T-helper 2 cell (primary cell): ENCODE measurements at regions not wholly inside any gene's neighbourhood (a gene's known extent, or its start where the extent isn't known, plus 50 kb on each side); places are given as distances from the start of the nearest gene placed in this dataset.
"Not testable (repeated sequence)": the region's sequence is repeated elsewhere in the genome, so short reads cannot be mapped to it uniquely, and the experiment has no call there.

Experiments
- DNase-seq, 5 experiments: peaks; one replicate each; pipeline versions ENCODE4 v3.0.0 to v3.0.0-alpha.2; 2012 to 2022

DNA sequence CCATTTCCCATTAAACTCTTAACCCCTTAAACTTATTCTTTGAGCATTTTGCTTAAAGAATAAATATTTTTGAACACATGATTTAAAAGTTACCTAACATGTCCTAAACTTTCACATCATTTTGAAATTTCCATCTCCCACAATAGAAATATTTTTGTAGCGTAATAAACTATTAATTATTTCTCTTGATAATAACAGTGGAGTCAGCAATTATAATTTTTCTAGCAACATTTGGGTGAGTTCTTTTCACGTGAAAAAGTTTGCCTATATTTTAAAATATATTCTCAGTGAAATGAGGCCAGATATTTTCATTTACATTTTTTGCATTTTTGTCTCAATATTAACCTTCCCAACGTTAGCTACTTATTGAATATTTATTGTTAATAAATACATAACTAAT is 320.4 kb upstream of the CRIM1 start:
- no peak for DNase-seq

DNA sequence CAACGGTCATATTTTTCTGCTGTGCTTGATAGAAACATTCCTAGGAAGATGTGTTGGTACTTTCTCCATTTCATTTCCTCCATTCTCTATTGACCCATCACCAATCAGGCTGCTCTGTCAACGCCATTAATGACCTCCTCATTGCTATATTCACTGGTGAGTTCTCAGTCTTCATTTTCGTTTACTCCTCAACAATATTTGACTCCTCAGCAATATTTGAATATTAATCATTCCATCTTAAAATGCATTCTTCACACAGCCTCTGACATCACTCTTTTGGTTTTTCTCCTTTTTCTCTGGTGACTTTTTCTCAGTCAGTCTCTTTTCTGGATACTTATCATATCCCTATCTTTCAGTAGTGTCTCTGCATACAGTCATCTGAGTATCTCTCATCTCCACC is 323.5 kb upstream of the CRIM1 start:
- DNase-seq = no peak

DNA sequence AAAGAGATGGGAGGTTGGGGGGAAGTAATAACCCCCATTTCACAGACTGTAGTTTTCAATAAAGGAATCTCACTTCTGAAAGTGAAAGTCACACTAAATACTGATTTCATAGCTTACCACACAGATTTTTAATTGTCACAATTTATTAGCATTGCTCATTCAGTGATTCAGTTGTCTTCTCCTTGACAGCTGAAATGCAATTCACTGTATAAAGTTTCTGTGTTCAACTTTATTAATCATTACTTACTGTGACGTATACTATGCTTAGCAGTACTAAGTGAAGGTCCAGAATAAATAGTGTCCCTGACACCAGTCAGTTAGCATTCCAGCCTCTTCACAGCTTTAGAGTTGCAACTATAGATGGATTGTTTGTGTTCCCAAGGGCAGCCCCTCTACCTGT is 324.1 kb upstream of the CRIM1 start:
- no peak for DNase-seq

DNA sequence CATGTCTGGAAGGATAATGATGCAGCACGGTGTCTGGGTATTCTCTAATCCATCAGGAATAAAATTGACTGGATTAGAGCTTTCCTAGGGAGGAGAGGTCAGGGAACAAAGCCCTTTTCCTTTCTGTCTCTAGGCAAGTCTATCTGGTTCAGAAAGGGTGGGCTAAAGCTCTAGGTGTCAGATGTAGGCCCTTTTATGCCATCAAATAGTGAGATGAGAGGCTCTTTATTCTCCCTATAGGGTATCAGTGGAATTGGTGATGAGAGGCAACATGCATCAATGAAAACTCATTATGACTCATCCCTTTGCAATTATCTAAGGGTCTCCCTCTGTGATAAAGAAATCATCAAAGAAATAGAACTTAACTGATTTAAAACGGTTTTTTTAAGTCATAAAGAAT is 328.0 kb upstream of the CRIM1 start:
- DNase-seq = no peak

DNA sequence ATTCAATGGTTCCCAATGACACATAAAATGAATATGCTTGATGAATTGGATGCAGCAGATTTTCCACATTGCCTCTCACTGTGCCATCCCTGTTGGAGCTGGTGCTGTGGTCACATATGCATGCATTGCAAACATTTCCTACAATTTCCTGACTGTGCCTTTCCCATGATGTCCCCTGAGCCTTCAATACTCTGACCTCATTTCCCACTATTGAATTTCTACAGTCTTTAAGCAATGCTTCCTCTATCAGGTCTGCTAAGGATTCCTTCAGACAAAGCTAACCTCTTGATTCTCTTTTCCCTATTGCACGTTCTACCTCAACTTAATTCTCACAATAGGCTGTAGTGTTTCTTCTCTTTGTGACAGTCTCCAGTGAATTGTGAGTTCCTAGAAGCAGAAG is 342.5 kb upstream of the CRIM1 start:
- DNase-seq = no peak

DNA sequence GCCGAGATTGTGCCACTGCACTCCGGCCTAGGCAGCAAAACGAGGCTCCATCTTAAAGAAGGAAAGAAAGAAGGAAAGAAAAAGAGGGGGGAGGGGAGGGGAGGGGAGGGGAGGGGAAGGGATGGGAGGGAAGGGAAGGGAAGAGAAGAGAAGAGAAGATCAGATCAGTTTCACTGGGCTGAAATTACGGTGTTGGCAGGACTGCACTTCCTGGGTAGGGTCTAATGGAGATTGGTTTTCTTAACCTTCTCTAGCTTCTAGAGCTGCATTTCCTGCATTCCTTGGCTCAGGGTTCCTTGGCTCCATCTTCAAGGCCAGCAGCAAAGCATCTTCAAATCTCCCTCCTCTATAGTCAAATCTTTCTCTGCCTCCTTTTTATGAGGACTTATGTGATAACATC is 349.1 kb upstream of the CRIM1 start:
- DNase-seq = no peak

DNA sequence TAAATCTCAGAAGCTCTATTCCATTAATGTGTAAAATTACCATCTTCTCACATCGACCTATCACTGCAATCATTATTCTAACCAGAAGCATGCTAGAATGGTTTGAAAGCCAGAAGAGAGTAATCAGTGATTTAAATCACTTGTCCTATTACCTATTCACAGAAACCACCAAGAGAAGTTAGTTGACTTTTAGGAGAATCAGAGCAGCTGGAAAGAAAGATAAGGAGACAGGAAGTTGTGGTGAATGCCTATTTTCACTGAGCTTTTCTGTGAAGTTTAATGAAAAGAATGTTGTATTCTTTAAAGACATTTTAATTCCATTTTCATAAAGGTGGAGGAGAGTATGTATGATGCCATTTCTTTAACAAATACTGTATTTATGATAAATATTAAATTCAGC is 352.6 kb upstream of the CRIM1 start:
- DNase-seq = no peak

DNA sequence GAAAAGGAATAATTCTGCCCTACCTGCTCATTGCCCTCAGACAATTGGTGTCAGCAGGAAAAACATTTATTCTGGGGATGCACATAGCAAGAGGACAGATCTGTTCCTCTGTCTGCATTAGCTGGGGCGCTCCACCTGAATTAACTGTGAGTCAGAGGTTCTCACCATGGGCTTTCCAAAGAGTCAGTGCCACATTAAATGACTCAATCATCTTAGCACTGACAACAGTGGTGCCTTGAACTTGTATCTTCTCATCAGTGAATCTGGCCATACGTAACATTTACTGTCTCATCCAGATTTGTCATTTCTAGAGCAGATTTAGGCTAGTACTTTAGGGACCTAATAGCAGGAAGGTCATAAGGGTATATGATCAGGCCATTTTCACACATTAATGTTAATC is 358.1 kb upstream of the CRIM1 start:
- no peak for DNase-seq

DNA sequence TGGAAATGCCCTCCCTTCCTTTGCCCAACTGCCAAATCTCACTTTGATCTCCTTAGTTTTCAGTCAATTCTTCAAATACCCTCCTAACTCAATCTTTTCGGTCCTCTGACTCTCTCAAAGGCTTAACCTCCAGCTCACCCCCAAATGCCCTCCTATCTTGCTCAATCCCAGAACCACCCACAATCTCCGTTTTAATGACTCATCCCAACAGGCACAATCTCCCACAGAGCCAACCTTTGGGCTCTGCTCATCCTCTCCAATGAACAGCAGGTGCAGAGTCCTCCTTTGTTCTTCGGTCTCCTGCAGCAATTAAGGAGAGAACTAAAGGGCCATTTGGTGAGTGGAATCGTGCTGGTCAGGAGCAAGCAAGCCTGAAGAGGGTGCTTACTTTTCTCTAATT is 366.1 kb upstream of the CRIM1 start:
- no peak for DNase-seq

DNA sequence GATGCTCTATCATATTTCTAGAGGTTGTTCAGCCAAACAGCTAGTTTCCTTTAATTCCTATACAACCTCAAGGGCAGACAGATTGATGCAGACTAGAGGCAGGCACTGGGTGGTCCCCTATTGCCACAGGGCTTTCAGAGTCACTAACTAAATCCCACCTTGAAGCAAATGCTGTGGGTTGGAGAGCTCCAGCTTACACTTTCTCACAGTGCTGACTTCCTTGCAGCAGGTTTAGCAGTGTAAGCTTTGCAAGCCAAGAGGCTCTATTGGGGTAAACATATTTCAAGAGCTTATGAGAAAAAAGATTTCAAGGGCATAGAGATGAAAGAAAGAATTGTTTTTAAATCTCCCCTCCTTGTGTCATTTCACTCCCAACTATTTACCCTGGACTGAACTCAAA is 366.5 kb upstream of the CRIM1 start:
- DNase-seq = no peak

DNA sequence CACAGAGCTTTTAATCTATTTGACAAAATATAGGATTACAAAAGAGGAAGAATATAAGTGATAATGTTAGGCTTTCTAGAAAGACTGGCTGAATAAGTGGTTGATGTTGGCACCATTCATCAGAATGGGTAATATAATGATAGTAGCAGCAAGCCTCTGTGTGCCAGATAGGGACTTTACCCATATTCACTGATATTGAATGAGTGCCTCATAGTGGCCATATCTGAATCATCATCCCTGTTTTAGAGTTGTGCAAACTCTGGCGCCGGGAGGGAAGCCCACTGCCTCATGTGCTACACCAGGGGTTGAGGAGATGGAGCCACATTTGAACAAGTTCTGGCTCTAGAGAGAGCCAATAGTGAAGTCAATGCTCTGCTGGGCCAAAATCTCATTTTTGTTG is 368.7 kb upstream of the CRIM1 start:
- DNase-seq = no peak

DNA sequence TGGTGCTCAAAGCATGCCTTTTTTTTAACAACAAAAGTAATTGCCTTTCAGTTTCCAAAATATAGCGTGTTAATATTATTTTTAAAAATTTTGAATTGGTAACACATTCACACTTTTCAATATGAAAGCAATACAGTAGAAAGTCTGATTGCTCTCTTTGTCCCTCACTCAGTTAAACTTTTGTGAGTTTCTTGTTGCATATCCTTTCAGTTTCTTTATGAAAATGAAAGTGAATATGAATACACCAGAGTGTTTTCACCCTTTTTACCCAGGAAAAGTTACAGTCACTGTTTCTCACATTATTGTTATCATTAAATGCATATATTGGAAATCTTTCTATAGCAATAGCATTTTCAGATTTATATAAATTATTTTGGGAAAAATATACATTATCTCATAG is 377.4 kb upstream of the CRIM1 start:
- DNase-seq = peak in 2 of 5 experiments; percentile 2 to 21

DNA sequence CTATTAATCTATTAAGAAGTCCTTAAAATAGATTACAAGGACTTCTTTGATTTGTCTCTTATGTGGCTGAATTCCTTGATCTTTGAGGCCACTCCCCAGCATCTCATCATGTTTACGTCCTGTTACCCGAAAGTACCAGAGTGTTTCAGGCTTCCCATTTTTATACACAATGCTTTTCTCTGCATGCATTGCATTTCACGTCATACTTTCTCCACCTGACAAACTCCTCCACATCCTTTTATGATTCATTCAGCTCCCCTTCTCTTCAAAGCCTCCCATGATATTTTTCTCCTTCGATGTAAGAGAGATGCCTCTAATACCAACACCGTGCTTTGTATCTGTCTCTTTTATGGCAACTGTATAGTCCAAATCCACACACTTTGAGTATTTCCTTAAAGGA is 379.0 kb upstream of the CRIM1 start:
- DNase-seq = no peak

DNA sequence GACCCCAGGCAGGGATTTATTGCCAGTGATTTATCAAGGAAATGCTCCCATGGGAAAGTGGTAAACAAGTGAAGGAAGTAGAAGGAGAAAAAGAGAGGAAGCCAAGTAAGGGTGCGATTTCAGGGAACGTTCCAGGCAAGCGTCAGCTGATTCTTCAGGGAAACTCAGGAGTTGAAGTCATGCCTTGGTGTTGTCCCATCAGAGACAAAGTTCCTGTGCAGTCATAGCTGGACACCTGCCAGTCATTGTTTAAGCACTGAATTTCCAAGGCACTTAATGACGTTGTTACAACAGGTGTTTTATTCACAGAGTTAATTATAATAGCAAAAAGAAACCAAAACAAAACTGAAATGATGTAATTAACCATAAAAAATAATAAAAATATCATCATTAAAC is 381.8 kb upstream of the CRIM1 start:
- no peak for DNase-seq

DNA sequence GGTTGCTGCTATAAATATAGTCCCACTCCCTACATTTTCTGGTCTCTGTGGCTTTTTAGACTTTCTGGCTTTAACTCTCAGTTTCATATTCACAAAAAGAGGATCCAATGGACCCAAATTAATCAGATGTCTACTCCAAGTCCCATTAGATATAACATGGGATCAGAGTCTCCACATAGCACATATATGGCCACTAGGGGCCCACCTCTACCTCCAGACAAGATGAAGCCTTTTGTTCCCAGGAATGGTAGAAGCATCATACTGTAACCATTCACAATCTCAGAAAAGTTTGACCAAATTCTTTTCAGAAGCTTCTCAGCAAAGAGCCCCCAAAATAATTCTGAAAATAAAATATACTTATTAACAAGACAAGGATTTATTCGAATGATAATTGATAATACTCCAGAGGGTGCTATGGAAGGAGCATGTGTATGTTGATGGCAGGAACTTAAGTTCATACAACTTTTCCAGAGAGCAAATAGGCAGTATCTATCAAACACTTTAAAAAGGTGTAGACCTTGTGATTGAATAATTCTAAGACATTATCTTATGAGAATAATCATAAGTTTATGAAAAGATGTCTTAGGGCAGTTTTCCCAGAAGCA is 382.3 kb upstream of the CRIM1 start:
- peak in 1 of 5 experiments; percentile 3 for DNase-seq

DNA sequence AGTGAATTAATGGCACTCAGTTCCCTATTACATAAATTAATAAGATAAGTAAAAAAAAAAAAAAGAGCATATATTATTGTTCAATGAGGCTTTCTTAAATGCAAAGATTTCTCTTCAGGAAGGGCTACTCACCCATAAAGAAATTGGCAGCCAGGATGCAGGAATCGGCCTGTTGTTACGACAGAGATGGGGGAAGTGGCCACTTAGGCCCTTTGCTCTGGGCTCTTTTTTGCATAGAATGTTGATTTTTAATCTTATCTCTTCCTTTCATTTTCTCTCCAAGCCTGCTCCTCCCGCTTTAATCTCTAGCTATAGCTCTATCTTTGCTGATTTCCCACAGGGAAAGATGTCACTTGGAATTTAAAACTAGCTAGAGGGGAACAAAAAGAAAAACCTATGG is 391.8 kb upstream of the CRIM1 start:
- no peak for DNase-seq

DNA sequence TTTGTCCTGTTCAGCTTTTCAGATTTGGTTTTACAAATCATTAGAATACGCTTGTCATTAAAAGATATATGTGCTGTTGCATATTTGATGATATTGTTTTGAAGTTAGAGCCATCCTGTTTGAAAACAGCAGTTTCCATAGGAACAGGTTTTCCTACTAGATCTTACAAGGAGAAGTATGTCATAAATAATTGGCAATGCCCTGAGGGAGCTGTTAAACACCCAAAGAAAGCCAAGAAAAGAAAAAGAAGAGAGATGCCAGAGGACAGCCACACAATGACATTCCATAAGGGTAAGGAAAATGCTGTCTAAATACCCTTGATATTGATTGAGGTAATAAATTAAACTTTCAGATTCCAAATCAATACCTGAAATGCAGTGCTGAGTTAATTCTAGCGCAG is 392.2 kb upstream of the CRIM1 start:
- no peak for DNase-seq

DNA sequence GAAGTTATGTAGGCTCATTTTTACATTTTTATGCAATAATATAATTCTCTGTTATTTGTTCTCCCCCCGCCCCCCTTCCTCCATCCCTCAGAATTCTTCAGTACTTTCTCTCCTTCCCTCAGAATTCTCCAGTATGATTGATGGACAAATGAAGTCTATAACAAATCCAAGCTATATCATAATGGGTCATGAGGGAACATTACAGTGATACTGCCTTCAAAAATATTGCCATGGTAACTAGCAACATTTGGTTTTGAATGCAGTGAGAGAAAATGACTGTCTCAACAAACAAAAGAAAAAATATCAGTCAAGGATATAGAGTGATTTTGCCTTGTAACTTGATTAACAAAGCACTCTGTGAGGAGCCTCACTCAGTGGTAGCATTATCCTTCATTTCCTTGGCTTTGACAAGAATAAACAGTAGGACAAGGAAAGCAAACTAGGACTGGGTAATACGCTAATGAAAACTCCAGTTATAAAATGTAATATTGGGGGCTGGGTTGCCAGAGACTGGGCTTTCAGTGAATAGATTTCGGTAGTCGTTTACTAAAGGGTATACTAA is 392.9 kb upstream of the CRIM1 start:
- no peak for DNase-seq

DNA sequence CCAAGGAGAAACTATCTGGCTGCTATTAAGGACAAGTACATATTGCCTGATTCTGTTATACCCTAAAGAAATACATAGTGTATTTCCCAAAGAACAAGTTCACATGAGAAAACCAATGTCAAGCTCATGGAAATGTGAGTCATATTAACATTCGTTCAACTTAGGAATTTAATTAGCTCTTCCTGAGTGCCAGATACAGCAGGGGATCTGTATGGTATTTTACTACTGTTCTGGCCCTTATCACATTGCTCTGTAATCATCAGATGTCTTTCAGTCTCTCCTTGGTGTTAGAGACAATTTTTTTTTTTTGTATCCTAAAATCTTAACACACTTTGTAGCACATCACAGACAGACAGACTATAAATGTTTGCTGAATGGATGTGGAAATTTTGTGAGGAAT is 395.0 kb upstream of the CRIM1 start:
- DNase-seq = no peak

DNA sequence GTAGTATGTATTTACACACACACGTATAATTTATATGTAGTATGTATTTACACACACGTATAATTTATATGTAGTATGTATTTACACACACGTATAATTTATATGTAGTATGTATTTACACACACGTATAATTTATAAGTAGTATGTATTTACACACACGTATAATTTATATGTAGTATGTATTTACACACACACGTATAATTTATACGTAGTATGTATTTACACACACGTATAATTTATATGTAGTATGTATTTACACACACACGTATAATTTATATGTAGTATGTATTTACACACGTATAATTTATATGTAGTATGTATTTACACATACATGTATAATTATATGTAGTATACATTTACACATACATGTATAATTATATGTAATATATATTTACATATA is 398.5 kb upstream of the CRIM1 start:
- DNase-seq = not testable (repeated sequence)

DNA sequence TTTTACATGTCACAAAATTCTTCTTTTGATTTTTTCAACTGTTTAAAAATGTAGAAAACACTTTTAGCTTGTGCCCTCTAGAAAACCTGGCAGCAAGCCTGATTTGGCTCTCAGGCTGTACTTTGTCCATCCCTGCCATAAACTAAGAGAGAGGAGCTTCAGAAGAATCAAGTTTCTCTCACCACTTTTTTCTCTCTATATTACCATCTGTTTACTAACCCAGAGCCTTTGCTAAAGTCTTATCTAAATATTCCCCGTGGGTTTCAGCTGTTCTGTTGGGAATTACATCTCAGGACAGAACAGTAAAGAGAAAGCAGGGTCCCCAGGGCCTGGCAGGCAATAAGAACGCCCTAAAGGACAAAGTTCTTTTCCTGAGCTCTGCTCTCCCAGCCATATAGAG is 409.1 kb upstream of the CRIM1 start:
- DNase-seq = no peak

DNA sequence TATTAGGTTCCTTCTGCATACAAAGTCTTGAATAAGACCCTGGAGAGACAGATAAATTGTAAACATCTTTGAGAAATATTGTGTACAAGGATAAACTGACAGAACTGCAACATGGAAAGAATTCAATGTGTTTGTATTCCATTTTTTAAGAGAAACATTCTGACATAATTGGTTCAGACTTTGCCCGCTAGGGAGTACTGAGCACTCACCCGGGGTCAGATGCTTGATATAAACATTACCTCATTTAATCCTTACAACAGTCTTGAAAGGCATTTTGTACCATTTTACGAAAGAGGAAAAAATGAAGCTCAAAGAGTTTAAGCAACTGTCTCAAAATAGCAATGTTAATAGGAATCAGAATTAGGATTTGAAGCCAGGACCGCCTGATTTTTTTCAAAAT is 416.7 kb upstream of the CRIM1 start:
- DNase-seq = no peak

DNA sequence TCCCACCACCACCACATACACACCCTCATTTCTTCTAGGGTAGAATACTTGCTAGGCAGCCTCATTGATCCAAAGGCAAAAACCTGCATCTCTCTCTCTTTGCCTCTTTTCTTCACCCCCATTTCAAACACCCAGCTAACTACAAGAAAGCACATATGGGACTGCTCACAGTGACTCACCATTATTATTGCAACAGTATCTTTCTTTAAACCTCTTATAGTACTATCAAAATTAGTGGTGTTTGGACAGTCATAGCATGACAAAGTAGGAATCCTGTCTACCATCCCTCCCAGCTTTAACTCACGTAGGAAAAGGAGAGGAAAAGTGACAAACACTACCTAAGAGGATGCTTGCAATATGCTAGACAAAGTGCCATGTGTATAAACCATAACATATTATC is 422.5 kb upstream of the CRIM1 start:
- DNase-seq = no peak

DNA sequence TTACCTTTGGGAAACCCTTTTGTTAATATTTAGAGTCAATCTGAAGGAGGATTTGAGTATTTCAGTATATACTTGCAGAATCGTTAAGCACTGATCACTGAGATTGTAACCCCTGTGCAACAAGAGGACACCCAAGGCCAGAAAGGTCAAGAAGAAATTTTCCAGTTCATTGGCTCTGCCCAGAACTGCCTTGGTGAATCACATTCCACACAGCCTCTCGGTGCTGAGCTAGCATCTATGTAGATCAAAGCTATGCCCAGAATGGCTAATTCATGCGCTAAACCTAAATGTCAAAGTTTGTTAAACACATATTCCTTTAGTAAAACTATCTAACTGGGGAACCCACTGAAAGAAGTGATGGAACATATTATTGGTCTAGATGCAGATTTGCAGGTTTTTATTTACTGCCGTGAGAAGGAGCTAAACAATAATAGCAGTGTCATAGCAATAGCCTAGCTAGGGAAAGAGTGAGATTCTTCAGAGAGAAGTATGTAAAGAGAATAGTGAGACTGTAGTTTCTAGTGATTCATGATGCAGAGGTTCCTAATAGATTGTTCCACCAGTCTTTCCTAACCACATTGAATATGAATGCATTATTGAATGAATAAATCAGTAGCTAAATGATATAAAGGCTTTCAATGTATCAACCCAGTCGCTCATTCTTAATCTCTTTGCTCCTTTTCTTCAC is 423.2 kb upstream of the CRIM1 start:
- no peak for DNase-seq

DNA sequence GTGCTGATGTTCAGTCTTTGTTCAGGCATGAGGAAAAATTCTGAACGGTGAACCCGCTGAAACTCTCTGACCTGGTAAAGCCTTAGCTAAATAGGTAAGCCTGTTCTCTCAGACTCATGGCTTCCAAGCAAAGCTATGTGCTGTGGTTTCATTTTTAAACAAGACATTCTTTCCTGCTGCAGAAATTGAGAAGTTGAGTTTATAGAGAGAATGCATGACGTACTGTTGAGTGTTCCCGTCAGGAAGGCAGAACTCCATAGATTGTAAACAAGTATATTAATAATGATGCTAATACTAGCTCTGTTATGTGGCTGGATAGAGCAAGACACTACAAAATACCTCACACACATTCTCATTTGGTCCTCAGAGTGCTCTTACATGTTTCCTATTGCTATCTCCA is 424.0 kb upstream of the CRIM1 start:
- DNase-seq = no peak
